HEK293 (cell line): ENCODE measurements at regions not wholly inside any gene's neighbourhood (a gene's known extent, or its start where the extent isn't known, plus 50 kb on each side); places are given as distances from the start of the nearest gene placed in this dataset.

Source experiments
- CTCF ChIP-seq: fragments of 450-650 bp; formaldehyde crosslinking; IDR thresholded peaks from 2 replicates; pipeline ENCODE4 v1.5.1; 2016; ENCODE audit warnings: missing biosample characterization, missing genetic modification characterization
- GLIS2 ChIP-seq: fragments of 450-650 bp; formaldehyde crosslinking; IDR thresholded peaks from 2 replicates; pipeline ENCODE4 v1.5.1; 2016; ENCODE audit warnings: missing biosample characterization, missing genetic modification characterization
- PBX3 ChIP-seq: sonication (generic); formaldehyde crosslinking; IDR thresholded peaks from 2 replicates; pipeline ENCODE4 v1.8.1; 2022; ENCODE audit warnings: mild to moderate bottlenecking, moderate library complexity, missing genetic modification reagents
- ZNF114 ChIP-seq: fragments of 450-650 bp; formaldehyde crosslinking; IDR thresholded peaks from 2 replicates; pipeline ENCODE4 v1.5.0; 2017; ENCODE audit warnings: missing biosample characterization, missing genetic modification characterization
- ZNF280C ChIP-seq: fragments of 450-650 bp; formaldehyde crosslinking; IDR thresholded peaks from 2 replicates; pipeline ENCODE4 v1.5.1; 2016; ENCODE audit warnings: missing biosample characterization, missing genetic modification characterization
- ZNF560 ChIP-seq: fragments of 450-650 bp; formaldehyde crosslinking; IDR thresholded peaks from 2 replicates; pipeline ENCODE4 v1.5.1; 2017; ENCODE audit warnings: missing biosample characterization, missing genetic modification characterization, borderline replicate concordance

GRCh38 chr17:79435296-79435695 lies 175.6 kb downstream of the RBFOX3 start:
- TF ChIP-seq ZNF114 (tag by site-specific recombination) (no peak), CTCF (tag by site-specific recombination) (no peak), GLIS2 (tag by site-specific recombination) (no peak), ZNF280C (tag by site-specific recombination) (no peak), PBX3 (CRISPR knock-in tag) (no peak), ZNF560 (tag by site-specific recombination) (no peak)
